Esophagus squamous epithelium (tissue), 4 donors: ENCODE measurements at regions not wholly inside any gene's neighbourhood (a gene's known extent, or its start where the extent isn't known, plus 50 kb on each side); places are given as distances from the start of the nearest gene placed in this dataset.

Source experiments
- CTCF ChIP-seq, 6 experiments: fragments of 450-650 bp in 4 of 6; fragments of 200-600 bp in 2 of 6; sonication (generic) in 2 of 6; IDR thresholded peaks; one replicate each; pipeline ENCODE4 v1.5.1; 2016 to 2019; ENCODE audit warnings: antibody characterized with exemption in 6 of 6, mild to moderate bottlenecking in 4 of 6, moderate library complexity in 4 of 6
- POLR2A ChIP-seq, 4 donors: fragments of 450-650 bp; IDR thresholded peaks; one replicate each; pipeline ENCODE4 v1.6.1; 2017; ENCODE audit warnings: antibody characterized with exemption in 4 of 4, mild to moderate bottlenecking in 4 of 4, moderate library complexity in 3 of 4

DNA sequence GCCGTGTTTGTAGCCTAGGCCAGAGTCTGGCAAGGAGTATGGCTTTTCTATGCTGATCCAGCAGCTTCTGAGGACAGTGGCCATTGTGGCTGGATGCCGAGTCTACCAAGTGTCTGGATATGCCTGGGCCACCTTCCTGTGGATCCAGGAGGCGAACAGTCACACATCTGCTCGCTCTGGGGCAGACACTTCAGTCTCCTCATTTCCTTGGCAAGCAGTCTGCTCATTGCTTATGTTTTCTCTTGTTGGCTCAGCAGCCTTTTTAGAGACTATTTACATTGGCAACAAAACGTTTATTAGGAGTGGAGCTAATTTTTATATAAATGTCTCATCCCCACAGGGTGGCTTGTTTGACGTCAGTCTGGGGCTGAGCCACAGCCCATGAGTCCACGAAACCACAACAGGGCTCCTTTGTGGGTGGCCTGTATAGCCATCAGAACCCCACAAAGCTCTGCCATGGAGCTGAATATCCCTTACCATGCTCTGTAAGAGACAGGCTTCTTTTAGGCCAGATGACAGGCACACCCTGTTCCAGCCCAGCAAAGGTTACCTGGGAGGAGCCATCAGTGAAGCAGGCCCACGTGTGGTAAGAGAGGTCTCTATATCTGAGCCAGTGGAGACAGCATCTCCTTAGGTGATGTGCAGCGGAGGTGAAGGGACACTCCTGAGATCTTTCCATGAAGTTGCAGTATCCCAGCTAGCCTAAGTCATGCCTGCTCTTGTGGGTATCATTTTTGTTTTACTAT lies 221.7 kb downstream of the DIRAS2 start:
- TF ChIP-seq CTCF (IDR thresholded peaks at IDR 0.05) (no peak), POLR2A (IDR thresholded peaks at IDR 0.05) (no peak)
